ENCODE measurements at regions not wholly inside any gene's neighbourhood (a gene's known extent, or its start where the extent isn't known, plus 50 kb on each side); places are given as distances from the start of the nearest gene placed in this dataset.

- peaks cover 3% of the 10 kb centered on the region for H3K36me3 Mint-ChIP-seq (ENCODE audit: insufficient read depth, unreplicated experiment)
- intact Hi-C loops (cut with micrococcal nuclease; ENCODE audit: unreplicated experiment) = no loop called here
- no peaks in the 10 kb centered on the region for H3K27me3 Mint-ChIP-seq (ENCODE audit: unreplicated experiment)
- H3K9me3 Mint-ChIP-seq (ENCODE audit: low read depth, unreplicated experiment) = peaks cover 6% of the 10 kb centered on the region
- H3K27ac Mint-ChIP-seq (ENCODE audit: unreplicated experiment) = no peak overlapping the region
- peaks cover 22% of the 10 kb centered on the region for H3K4me1 Mint-ChIP-seq (ENCODE audit: low read depth, unreplicated experiment)
- BruUV-seq (replicated peaks) = no TSS peak
- no peak for DNase-seq
- H3K4me3 Mint-ChIP-seq (ENCODE audit: low read depth, unreplicated experiment) = no peak overlapping the region
- CTCF ChIA-PET = no interaction called here
- no peak for TF ChIP-seq CTCF (IDR thresholded peaks at IDR 0.05; ENCODE audit: unreplicated experiment)
Observed at GRCh38 chr4:138329506-138330070, 87.4 kb upstream of the SLC7A11 start.

GRCh38 chr4:138327338-138327737 is 85.2 kb upstream of the SLC7A11 start:
- peaks cover 6% of the 10 kb centered on the region for H3K9me3 Mint-ChIP-seq (ENCODE audit: low read depth, unreplicated experiment)
- no TSS peak for BruUV-seq (replicated peaks)
- H3K27ac Mint-ChIP-seq (ENCODE audit: unreplicated experiment) = no peak overlapping the region
- no peak for TF ChIP-seq CTCF (IDR thresholded peaks at IDR 0.05; ENCODE audit: unreplicated experiment)
- peaks cover 19% of the 10 kb centered on the region for H3K4me1 Mint-ChIP-seq (ENCODE audit: low read depth, unreplicated experiment)
- intact Hi-C loops (cut with micrococcal nuclease; ENCODE audit: unreplicated experiment) = no loop called here
- H3K27me3 Mint-ChIP-seq (ENCODE audit: unreplicated experiment) = no peaks in the 10 kb centered on the region
- H3K4me3 Mint-ChIP-seq (ENCODE audit: low read depth, unreplicated experiment) = no peak overlapping the region
- no peaks in the 10 kb centered on the region for H3K36me3 Mint-ChIP-seq (ENCODE audit: insufficient read depth, unreplicated experiment)
- DNase-seq = no peak
- CTCF ChIA-PET = no interaction called here

DNA sequence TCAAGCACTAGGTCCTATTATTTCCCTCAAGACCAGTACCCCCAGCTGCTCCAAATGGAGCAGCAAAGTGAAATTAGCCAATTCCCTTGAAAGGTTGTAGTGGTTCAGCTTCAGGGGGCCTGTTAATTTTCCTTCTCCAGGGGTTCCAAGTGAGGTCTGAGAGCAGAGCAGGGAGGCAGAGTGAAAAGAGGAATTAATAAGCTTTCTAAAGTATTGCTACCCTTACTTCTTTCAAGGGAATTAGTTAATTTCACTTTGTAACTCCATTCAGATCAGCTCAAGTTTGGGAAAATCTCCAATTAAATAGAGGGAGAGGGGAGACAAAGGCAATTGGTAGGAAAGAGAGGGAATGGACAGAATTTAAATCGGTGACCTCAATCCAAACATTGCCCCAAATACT is 78.7 kb upstream of the SLC7A11 start:
- no peak for DNase-seq
- Mint-ChIP-seq H3K4me1 (ENCODE audit: low read depth, unreplicated experiment) (no peaks in the 10 kb centered on the region), H3K27me3 (ENCODE audit: unreplicated experiment) (no peaks in the 10 kb centered on the region), H3K27ac (ENCODE audit: unreplicated experiment) (no peak overlapping the region), H3K4me3 (ENCODE audit: low read depth, unreplicated experiment) (no peak overlapping the region), H3K36me3 (ENCODE audit: insufficient read depth, unreplicated experiment) (no peaks in the 10 kb centered on the region), H3K9me3 (ENCODE audit: low read depth, unreplicated experiment) (peaks cover under 1% of the 10 kb centered on the region)
- BruUV-seq (replicated peaks) = no TSS peak
- intact Hi-C loops (cut with micrococcal nuclease; ENCODE audit: unreplicated experiment) = no loop called here
- TF ChIP-seq CTCF (IDR thresholded peaks at IDR 0.05; ENCODE audit: unreplicated experiment) = no peak
- CTCF ChIA-PET = no interaction called here

- Mint-ChIP-seq H3K27me3 (ENCODE audit: unreplicated experiment) (no peaks in the 10 kb centered on the region), H3K27ac (ENCODE audit: unreplicated experiment) (no peak overlapping the region), H3K4me3 (ENCODE audit: low read depth, unreplicated experiment) (no peak overlapping the region), H3K9me3 (ENCODE audit: low read depth, unreplicated experiment) (peaks cover 5% of the 10 kb centered on the region), H3K4me1 (ENCODE audit: low read depth, unreplicated experiment) (no peaks in the 10 kb centered on the region), H3K36me3 (ENCODE audit: insufficient read depth, unreplicated experiment) (no peaks in the 10 kb centered on the region)
- no TSS peak for BruUV-seq (replicated peaks)
- no peak for DNase-seq
- intact Hi-C loops (cut with micrococcal nuclease; ENCODE audit: unreplicated experiment) = no loop called here
- TF ChIP-seq CTCF (IDR thresholded peaks at IDR 0.05; ENCODE audit: unreplicated experiment) = no peak
- CTCF ChIA-PET = no interaction called here
Observed at GRCh38 chr4:138320030-138320429, 77.9 kb upstream of the SLC7A11 start.

All from Calu3 (cell line).